Bronchial epithelial cell (primary cell): ENCODE measurements at regions not wholly inside any gene's neighbourhood (a gene's known extent, or its start where the extent isn't known, plus 50 kb on each side); places are given as distances from the start of the nearest gene placed in this dataset.

Experiments used
- DNase-seq: peaks from one replicate; pipeline ENCODE4 v3.0.0-alpha.2; 2010; ENCODE audit warnings: low read depth
- FAIRE-seq: peaks from 2 replicates; lab custom pipeline; 2011; peaks lifted over from hg19 to GRCh38; lab: Jason Lieb, UNC
- H3K27me3 ChIP-seq: 2 replicates; pipeline ENCODE4 v1.5.1; 2011; ENCODE audit warnings: low read length; ENCODE audit not compliant: control insufficient read depth, insufficient read depth
- H3K36me3 ChIP-seq: 2 replicates; pipeline ENCODE4 v1.5.1; 2011; ENCODE audit warnings: low read length; ENCODE audit not compliant: control insufficient read depth, insufficient read depth
- H3K4me3 ChIP-seq: 2 replicates; pipeline ENCODE4 v1.5.1; 2011; ENCODE audit warnings: mild to moderate bottlenecking, low read depth, low read length, control low read depth
- CTCF ChIP-seq: IDR thresholded peaks from 2 replicates; pipeline ENCODE4 v1.5.1; 2011; ENCODE audit warnings: mild to moderate bottlenecking, moderate library complexity, low read length, control low read depth, inconsistent platforms; ENCODE audit not compliant: insufficient read depth, severe bottlenecking

- FAIRE-seq: no peak
- no peaks in the 10 kb centered on the region for H3K27me3 ChIP-seq
- TF ChIP-seq CTCF: no peak
- no peak overlapping the region for H3K4me3 ChIP-seq
- DNase-seq: no peak
- no peaks in the 10 kb centered on the region for H3K36me3 ChIP-seq
These were observed 205.7 kb upstream of the RRP15 start for GRCh38 chr1:218079347-218079746.

GRCh38 chr1:218079820-218080219, 205.3 kb upstream of the RRP15 start:
- no peak for FAIRE-seq
- no peaks in the 10 kb centered on the region for H3K36me3 ChIP-seq
- DNase-seq: no peak
- no peak for TF ChIP-seq CTCF
- H3K4me3 ChIP-seq: no peak overlapping the region
- no peaks in the 10 kb centered on the region for H3K27me3 ChIP-seq

- TF ChIP-seq CTCF: no peak
- Histone ChIP-seq H3K27me3 (no peaks in the 10 kb centered on the region), H3K4me3 (no peak overlapping the region), H3K36me3 (no peaks in the 10 kb centered on the region)
- no peak for FAIRE-seq
- DNase-seq: no peak
These were observed 204.2 kb upstream of the RRP15 start for GRCh38 chr1:218080863-218081262.

- DNase-seq: no peak
- Histone ChIP-seq H3K27me3 (no peaks in the 10 kb centered on the region), H3K4me3 (no peak overlapping the region), H3K36me3 (no peaks in the 10 kb centered on the region)
- no peak for FAIRE-seq
- no peak for TF ChIP-seq CTCF
These were observed 203.7 kb upstream of the RRP15 start for GRCh38 chr1:218081358-218081757.

GRCh38 chr1:218090459-218090858, 194.6 kb upstream of the RRP15 start:
- Histone ChIP-seq H3K27me3 (no peaks in the 10 kb centered on the region), H3K36me3 (no peaks in the 10 kb centered on the region), H3K4me3 (no peak overlapping the region)
- TF ChIP-seq CTCF: no peak
- DNase-seq (no peak), FAIRE-seq (no peak)

- H3K4me3 ChIP-seq: no peak overlapping the region
- no peak for TF ChIP-seq CTCF
These were observed 183.7 kb upstream of the RRP15 start for GRCh38 chr1:218101409-218101808.

More at GRCh38 chr1:218101409-218101808, 183.7 kb upstream of the RRP15 start:
- Histone ChIP-seq H3K27me3 (no peaks in the 10 kb centered on the region), H3K36me3 (no peaks in the 10 kb centered on the region)
- DNase-seq (no peak), FAIRE-seq (no peak)
